HG03558 (cell line): ENCODE measurements at regions not wholly inside any gene's neighbourhood (a gene's known extent, or its start where the extent isn't known, plus 50 kb on each side); places are given as distances from the start of the nearest gene placed in this dataset.

ENCODE experiments used
- ATAC-seq: cut with Tn5 transposase; IDR thresholded peaks from one replicate; pipeline ENCODE4 v1.9.1; 2021; ENCODE audit warnings: moderate number of reproducible peaks; ENCODE audit not compliant: unreplicated experiment; ENCODE audit errors: extremely low read depth

GRCh38 chr14:62213516-62213915, 451.3 kb downstream of the SNAPC1 start:
- no peak for ATAC-seq

GRCh38 chr14:62216121-62216520, 453.9 kb downstream of the SNAPC1 start:
- ATAC-seq = no peak

DNA sequence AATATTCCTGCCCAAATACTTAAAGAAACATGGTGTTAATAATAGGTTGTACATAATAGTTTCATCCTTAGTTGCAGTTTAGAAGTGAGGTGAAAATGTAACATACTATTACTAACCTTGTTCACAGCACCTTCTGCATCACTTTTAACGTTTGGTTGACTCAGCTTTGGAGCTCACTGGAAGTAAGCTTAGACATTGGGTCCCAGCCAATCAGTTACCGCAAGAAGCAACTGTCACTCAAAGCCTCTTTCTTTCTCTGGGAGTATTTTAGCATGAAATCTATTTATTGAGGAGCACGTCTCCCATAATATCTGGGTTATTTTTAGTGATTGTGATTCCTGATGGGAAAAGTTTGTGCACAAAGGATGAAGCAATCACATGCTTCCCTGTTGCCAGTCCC, 472.6 kb downstream of the SNAPC1 start:
- no peak for ATAC-seq

DNA sequence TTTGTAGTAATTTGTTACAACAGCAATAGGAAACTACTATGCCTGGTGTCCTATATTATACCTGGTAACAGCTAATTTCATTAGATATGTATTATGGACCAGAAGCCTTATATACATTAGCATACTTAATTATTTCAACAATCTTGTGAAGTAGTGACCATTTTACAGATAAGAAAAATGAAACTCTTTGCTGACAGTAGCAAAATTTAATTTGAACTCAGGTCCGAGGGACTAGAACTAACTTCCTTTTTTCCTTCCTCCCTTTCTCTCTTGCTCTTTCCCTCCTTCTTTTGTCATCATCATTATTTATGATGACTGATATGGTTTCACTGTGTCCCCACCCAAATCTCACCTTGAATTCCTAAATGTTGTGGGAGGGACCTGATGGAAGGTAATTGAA, 482.0 kb downstream of the SNAPC1 start:
- ATAC-seq = no peak

DNA sequence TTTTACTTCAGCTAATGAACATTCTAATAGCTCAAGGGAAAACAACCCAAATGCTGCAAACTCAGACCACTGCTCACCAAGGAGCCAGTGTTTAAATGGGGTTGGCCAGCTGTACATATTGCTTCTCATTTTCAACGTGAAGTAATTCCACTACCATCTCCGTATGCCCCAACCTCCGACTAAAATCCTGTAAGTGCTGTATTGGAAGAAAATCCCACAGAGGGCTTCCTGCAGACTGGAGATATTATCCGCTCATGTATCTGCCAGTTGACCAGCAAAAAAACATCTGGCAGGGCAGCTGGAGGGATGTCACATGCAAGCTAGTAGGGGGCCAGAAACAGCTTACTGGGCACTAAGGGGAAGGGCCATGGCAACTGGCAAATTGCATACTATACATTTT, 485.0 kb downstream of the SNAPC1 start:
- no peak for ATAC-seq

- no peak for ATAC-seq
Measured at GRCh38 chr14:62251237-62251636, 489.0 kb downstream of the SNAPC1 start.

GRCh38 chr14:62253171-62253570, 491.0 kb downstream of the SNAPC1 start:
- no peak for ATAC-seq

- ATAC-seq = no peak
Measured at GRCh38 chr14:62253911-62254310, 491.7 kb downstream of the SNAPC1 start.

DNA sequence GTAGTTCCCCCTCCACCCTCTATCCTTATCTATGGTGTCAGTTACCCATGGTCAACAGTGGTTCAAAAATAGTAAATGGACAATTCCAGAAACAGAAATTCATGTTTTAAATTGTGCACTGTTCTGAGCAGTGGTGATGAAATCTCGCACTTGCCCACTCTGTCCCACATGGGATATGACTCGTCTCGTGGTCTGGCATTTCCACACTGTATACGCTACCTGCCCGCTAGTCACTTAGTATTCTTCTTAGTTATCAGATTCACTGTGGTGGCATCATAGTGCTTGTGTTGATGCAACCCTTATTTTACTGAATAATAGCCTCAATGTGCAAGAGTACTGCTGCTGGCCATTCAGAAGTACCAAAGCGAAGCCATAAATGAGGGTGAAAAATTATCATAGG, 507.0 kb downstream of the SNAPC1 start:
- no peak for ATAC-seq

DNA sequence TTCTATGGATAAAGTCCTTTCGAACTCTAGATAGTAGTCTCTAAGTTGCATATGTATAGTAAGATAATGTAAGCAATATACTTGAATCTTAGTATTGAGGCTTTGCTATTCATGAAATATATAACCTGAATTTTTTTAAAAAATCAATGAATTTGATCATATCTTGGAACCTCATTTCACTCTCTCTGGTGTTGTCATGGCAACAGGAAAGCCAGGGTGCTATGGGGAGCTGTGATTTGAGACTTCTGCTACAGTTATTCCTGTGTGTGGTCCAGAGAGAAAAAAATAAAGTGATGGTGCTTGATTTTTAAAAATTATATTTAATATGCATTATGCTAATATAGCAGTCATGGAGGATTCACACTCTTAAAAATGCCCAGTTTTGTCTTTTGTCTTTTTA, 508.0 kb downstream of the SNAPC1 start:
- ATAC-seq = no peak

GRCh38 chr14:62280366-62280765, 518.1 kb downstream of the SNAPC1 start:
- ATAC-seq = no peak

GRCh38 chr14:62283837-62284236, 521.6 kb downstream of the SNAPC1 start:
- ATAC-seq = no peak

GRCh38 chr14:62289471-62289870, 527.3 kb downstream of the SNAPC1 start:
- no peak for ATAC-seq

- ATAC-seq = no peak
Measured at GRCh38 chr14:62301080-62301479, 538.9 kb downstream of the SNAPC1 start.

GRCh38 chr14:62301911-62302310, 539.7 kb downstream of the SNAPC1 start:
- ATAC-seq = no peak

DNA sequence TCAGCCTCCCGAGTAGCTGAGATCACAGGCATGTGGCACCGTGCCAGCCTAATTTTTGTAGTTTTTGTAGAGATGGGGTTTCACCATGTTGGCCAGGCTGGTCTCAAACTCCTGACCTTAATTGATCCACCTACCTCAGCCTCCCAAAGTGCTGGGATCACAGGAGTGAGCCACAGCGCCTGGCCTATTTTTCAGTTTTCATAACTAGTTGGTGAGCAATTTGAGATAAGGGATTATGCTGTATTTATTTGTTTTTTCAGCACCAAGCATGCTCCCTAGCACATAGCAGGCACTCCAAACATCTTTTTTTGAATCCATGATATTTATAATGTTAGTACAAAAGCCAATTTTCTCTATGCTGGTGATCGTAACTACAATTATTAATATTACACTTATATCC, 541.2 kb downstream of the SNAPC1 start:
- ATAC-seq = no peak

DNA sequence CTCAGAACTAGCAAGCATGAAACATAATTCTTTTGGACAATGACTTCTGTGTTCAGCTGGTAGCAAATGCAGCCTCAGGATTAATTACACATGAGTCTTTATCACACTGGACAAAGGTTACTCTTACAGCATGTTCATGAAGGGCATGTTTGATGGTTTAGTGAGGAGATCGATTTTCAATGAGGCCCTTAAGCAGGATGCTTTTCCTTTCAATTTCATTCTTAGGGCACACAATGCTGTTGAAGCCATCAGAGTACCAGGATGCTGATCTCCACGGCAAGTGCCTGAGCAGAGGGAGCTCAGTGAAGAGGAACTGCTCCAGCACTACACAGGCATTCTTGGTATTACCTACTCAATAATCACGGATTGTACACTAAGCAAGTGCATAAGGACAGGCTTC, 542.0 kb downstream of the SNAPC1 start:
- ATAC-seq = no peak

DNA sequence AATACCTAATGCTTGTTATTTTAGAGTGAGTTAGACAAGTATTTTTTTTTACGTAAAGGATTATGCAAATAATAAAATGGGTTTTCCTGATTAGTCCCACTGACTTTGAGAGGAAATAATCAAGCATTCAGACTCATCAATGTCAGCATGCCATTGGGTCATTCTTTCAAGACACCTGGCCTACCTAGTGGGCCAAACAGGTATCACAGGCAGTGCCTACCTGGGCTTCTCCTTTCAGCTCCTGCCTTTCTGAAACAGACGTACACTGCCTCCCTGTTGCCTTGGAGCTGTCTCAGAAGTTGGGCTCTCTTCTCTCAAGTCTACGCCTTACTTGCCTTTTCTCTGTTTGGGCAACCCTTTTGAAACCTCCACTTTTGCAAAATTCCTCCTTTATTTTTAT, 545.6 kb downstream of the SNAPC1 start:
- no peak for ATAC-seq

- no peak for ATAC-seq
Measured at GRCh38 chr14:62308316-62308715, 546.1 kb downstream of the SNAPC1 start.

DNA sequence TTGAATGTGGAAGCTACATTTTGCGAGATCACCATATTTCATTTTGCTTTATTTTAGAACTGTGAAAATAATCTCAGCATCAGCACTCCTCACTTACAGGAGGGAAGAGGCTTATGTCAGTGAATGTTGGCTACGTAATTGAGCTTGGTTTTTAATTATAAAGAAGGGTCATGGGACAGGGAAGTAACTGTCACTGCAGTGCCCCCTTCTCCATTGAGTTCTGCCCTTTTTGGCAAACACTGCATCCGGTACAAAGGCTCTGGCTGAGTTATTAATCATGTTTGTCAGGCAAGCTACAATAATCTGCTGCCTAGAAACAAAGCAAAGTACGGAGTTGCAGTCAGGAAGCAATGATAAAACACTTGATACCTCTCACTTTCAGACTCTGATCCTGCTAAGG, 546.7 kb downstream of the SNAPC1 start:
- ATAC-seq = no peak

DNA sequence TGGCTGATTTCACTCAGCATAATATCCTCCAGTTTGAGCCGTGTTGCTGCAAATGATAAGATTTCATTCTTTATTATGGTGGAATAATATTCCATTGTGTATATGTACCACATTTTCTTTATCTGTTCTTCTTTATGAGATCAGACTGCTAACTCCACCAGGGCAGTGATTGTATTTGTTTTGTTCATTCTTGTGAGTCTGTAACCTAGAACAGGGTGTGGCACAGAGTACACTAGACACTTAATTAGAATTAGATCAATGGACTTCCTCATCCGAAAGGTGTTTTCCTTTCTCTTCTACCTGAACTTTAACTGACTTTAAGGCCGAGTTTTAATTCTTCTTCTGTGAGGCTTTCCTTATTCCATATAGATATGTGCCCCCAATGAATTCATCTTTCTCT, 551.0 kb downstream of the SNAPC1 start:
- no peak for ATAC-seq

DNA sequence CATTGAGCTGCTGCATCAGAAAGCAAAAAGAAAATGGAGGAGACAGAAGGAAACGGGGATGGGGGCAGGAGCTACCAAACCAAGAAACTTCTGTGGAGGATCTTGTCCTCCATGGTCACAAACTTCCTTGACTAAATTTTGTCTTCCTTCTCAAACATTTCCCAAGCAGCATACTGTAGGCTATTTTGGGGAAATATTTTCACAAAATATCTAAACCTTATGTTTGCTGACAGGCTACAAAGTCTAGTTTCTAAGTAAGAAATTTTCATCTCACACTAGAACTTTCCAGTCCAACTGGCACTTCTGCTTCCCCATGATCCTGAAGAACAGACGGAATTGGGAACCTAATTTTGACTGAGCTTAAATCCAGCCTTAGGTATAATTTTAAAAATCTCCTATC, 552.0 kb downstream of the SNAPC1 start:
- no peak for ATAC-seq

DNA sequence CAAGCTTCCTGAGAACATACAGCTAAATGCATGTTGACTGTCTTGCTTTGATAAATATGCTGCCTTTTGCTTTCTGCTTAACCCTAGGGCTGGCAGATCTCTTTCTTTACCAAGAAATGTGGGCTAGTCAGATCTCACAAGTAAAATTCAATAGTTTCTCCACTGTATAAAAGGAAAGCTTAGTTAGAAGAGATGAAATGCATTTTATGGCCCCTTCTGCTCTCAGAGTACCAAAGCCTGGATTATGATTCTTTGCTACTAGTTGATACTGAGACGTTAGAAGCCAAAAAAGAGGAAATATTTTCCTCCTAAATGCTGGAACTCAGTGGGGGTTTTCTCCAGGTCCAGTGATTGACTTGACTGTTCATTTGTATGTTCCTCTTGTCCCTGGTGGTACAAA, 552.7 kb downstream of the SNAPC1 start:
- ATAC-seq = no peak
